EH (cell line): ENCODE measurements at regions not wholly inside any gene's neighbourhood (a gene's known extent, or its start where the extent isn't known, plus 50 kb on each side); places are given as distances from the start of the nearest gene placed in this dataset.
"Not testable (repeated sequence)": the region's sequence is repeated elsewhere in the genome, so short reads cannot be mapped to it uniquely, and the experiment has no call there.

Source experiments
- DNase-seq: peaks from one replicate; pipeline ENCODE4 v3.0.0-alpha.2; 2015; ENCODE audit warnings: low read depth

DNA sequence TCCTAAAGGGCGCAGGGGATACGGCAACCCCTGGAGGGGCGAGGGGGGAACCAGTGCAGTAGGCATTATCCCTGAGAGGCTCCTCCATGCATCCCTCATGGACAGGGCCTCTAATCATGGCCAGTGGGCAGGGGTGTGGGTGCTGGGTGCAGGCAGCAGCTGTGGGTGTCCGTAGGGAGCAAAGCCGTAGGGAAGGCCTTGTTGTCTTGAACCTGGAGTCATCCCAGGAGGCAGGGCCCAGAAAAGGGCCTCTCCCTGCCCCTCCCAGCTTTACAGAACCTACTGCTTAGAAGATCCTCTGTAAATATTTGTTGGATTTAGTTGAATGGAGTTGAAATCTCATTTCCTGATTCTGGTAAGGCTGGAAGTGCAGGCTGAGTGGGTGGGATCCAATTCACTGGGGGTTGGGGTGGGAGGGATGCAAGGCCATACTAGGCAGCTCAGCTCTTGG lies 207.0 kb upstream of the HAAO start:
- DNase-seq: no peak

DNA sequence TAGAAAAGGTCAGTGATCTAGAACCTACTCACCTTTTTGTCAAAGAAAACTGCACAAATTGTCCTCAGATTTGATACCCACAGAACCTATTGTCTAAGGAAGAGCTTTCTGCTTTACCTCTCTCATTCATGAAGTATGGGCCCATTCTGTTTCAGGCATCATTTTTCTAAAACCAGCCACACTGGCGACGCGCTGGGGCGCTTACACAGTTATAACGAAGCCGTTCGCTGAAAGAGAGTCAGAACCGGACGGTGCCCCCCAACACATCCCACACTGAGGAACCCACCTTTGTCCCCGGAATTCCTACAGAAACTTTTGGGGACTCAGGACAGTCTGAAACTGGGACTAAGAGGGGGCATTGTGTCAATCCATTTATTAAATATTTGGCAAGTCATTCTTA lies 206.3 kb upstream of the HAAO start:
- DNase-seq: no peak

GRCh38 chr2:42996528-42996927 lies 204.1 kb upstream of the HAAO start:
- DNase-seq: no peak

DNA sequence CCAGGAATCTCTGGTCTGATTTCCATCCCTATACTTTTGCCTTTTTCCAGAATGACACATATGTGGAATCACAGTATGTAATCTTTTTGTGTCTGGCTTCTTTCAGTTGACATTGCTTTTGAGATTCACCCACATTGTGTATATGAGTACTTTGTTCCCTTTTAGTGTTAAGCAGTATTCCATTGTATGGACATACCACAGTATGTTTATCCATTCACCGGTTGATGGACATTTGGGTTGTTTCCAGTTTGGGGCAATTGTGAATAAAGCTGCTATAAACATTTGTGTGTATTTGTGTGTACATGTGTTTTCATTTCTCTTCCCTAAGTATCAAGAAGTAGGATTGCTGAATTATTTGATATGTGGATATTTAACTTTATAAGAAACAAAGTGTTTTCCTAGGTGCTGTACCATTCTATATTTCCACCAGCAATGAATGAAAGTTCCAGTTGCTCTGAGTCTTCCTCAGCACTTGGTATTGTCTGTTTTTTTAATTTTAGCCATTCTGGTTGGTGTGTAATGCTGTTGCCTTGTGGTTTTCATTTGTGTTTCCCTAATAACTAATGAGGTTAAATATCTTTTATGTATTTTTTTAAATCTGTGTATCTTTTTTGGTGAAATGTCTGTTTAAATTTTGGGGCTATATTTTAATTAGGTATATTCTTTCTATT lies 203.5 kb upstream of the HAAO start:
- no peak for DNase-seq

- DNase-seq: not testable (repeated sequence)
Measured at GRCh38 chr2:42989283-42990081, 197.1 kb upstream of the HAAO start.

GRCh38 chr2:42988055-42988454 lies 195.7 kb upstream of the HAAO start:
- not testable (repeated sequence) for DNase-seq

DNA sequence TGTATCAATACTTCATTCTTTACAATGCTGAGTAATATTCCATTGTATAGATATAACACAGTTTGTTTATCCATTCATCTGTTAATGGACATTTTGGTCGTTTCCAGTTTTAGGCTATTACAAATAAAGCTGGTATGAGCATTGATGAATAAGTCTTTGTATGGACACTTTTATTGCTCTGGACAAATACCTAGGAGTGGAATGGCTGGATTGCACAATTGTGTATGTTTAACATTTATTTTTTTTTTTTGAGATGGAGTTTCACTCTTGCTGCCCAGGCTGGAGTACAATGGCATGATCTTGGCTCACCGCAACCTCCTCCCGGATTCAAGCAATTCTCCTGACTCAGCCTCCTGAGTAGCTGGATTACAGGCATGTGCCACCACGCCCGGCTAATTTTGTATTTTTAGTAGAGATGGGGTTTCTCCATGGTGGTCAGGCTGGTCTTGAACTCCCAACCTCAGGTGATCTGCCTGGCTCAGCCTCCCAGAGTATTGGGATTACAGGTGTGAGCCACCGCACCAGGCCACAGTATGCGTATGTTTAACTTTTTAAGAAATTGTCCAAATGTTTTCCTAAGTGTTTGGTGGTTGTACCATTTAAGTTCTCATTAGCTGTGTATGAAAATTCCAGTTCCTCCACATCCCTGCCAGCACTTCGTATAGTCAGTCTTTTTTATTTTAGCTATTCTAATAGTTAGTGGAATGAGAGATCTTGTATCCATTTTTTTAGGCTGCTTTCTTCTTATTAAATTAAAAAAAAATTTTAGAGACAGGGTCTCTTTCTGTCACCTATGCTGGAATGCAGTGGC lies 194.9 kb upstream of the HAAO start:
- DNase-seq: peak; percentile 88

DNA sequence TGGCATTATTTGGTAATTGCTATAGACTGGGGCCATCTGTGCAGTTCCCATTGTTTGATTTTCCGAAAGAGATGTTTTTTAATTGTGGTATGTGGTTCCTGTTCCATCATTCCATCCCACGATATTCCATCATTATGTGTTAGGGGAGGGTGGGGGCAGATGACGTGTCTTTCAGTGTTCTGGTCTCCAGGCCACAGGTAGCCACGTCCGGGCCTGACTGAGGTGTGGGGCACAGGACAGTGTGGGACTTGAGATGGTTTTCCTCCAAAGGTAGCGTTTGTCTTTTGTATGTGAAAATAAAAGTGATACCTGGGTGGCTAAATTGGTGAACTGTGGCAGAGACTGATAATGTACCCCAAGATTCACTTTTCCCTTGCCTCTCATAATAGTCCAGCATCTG lies 192.2 kb upstream of the HAAO start:
- DNase-seq: no peak

DNA sequence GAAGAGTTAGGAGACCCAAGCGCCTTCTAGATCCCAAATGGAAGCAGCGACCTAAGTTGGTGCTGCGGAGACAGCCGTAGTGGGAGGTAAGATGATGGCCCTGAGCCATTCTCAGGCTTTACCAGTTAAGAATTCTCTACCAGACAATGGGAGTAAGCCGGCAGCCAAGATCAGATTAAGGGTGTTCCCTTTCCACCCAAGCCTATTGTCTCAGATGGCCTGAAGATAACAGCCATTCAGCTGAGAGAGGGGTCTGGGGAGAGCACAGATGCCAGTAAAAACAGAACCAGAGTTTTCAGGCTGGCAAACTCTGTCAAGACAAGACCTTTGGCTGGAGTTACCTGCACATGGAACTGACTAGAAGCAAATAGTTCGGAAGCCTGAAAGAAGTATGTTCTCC lies 191.7 kb upstream of the HAAO start:
- no peak for DNase-seq

- no peak for DNase-seq
Measured at GRCh38 chr2:42980764-42981416, 188.5 kb upstream of the HAAO start.

DNA sequence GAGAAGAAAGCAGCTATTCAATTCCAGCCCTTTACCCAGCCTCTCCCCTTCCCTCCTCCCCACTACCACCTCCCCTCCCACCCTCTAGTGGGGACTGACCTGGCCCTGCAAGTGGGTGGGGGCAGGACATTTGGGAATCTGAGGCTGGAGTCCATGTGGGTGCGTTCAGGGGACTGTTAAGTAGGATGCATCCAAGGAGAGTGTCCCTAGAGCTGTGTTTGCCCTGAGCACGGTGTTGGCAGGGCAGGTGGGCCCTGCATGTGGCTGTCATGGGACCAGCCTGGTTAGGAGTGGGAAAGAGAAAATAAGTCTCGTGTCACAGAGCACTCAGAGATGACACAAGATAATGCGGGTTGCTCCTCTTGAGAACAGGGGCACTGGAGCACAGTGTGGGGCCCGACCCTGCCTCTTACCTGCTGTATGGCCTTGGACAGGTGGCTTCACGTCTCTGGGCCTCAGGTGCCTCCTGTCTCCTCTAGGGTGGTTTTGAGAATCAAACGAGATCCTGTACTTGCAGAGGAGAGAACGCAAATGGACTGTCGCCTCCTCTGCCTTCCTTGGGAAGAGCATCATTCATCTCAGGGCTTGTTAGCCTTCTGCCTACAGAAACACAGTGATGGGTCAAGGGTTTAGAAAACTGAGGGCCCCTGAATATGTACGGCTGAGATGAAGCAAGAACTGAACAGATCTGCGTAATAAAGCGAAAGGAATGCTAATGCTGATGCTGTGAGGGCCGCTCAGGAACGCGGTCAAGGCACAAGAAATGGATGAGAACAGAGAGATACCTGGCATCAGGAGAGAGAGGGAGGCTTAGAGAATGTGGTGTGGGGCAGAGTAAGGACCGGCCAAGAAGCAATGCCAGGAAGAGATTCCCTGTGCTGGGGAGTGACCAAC lies 187.7 kb upstream of the HAAO start:
- DNase-seq: no peak

DNA sequence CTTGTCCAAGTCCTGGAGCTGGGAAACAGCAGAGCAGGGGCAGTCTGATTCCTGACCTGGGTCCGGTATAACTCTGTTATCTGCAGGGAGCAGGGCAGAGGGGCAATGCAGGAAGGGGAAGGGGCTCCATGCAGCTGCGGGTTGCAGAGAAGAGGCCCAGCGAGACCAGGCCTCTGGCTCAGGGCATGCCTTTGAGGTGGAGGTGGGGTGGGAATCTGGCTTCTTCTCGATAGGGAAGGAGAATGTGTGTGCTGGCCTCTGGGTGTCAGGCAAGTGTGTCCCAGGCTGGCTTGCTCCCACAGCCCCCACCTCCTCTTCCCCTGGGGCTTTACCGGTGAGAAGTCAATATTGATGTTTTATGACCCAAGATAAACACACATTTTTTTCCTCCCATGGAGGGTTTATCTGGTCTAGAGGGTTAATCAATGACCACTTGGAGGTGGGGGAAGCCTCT lies 187.1 kb upstream of the HAAO start:
- DNase-seq: no peak

DNA sequence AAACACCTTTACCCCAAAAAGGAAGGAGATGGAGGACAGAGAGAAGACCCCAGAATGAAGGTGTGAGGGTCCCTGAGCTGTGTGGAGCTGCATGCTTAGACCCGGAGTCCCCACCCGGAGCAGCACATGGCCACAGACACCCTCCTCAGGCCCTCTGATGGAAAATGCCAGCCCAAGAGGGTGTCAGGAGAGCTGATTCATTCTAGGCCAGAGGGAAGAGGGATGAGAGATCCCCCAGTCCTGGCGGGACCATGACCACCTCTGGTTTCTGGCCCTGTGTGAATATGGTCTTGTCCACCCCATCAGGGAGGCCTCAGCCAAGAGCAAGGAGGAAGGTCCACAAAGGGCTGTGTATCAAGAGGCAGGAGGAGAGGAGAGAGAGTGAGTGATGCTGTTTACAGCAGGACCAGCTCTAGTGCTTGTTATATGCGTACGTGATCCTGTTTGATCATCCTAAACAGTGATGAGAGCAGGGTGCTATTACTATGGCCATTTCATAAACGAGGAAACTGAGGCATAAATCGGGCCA lies 186.6 kb upstream of the HAAO start:
- DNase-seq: no peak

DNA sequence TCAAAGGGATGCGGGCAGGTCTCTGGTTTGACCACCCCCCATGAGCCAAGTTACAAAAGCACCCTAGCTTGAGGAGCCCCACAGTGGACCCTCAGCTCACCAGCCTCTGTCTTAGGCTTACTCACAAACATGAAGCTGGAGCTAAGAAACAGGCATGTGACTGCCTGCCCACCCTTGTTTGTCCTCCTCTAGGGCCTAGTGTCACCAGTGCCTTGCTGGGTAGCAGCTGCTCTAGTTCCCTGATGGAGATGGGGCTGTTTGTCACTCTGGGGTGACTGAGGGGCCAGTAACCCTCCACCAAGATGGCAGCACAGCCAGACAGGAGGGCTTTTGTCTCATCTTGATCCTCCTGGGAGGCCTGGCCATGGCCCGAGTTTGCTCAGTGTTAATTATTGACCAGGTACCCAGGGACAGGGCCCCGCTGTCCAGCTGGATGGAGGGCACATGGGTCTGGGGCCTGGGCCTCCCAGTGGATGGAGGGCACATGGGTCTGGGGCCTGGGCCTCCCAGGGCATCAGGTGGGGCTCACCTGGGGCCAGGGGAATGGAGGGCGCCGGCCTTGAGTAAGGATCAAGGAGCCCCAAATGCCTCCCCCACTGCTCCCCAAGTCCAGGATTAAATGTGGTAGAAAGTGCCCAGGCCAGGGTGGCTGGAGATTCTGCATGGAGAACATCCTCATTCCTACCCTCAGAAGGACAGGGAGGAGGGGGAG lies 185.9 kb upstream of the HAAO start:
- no peak for DNase-seq

DNA sequence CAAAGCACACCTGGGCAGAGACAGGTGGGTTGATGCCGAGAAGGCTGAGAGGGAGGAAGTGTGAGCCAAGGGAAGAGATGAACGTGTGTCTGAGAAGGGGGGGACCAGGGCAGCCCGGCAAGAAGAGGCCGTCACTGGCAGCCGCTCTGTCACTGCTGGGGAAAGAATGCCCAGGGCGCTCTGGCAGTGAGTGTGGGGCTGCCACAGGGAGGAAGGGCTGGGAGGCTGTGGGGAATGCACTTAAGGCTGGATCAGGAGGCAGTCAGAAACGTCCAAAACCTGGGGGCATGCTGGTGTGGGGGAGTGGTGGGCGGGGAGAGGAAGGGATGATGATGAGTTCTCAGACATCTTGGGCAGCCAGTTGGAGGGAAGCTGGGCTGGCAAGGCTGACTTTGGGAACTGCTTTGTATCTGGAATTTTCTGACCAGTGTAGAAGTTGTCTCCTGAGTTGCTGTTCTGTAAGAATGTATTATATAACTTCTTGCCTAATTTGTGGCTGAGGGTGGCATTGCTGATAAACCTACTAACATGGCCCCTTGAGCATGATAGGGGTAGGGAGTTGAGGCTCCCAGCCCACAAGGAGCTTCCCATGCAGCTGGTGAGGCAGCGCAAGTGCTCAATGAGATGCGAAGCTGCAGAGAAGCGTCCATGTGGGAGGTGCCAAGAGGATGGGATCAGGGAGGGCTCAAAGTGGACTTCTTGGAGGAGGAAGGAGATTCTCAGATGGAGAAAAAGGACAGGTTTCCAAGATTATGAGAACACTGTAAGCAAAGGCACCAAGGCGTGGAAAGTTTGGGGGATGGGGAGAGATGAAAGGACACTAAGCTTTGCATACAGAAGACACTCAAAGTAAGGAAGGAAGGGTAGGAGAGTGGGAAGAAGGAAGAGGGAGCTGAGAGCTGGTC lies 185.1 kb upstream of the HAAO start:
- no peak for DNase-seq

GRCh38 chr2:42976351-42976750 lies 184.0 kb upstream of the HAAO start:
- DNase-seq: no peak

DNA sequence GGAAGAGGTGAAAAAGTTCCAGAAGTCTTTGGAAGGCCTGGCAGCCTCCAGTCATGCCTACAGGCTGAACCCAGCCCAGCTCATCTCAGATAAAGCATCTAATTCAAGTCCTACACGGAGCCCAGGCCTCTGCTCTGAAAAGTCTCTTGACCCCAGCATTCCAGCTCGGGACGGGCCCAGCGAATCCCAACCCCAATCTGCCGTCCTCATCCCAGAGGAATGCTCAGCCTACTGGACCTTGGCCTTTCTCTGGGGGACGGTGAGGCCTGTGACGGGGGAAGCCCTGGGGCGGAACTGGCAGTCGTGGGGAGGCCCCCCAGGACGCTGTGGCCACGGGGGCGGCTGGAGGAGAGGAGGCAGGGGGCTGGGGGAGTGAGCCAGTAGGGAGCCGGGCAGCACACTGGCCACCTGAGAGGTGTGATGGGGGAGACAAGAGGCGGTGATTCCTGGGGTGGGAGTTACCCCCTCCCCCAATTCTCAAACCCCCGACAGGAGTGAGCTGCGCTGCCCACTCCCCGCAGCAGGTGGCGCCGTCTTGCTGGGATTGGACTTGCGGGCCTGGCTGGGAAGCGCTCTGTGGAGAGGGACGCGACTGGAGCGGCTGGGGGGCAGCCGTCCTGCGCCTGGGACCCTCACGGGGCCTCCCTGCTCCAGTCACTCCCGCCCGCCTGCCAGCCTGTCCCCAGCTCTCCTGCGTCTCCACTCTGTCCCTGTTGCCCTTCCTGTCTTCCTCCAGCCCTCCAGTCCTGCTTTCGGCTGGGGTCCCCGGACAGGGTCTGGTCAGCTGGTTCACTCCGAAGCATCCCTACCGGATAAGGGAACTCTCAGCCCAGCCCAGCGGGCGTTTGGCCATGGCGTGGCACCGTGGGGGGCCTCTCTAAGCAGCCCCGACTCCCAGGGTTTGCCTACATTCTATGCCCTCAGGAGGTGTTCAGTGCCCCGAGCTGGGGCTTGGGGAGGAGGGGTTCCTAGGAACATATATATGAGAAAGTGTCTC lies 182.6 kb upstream of the HAAO start:
- DNase-seq: peak; percentile 91

DNA sequence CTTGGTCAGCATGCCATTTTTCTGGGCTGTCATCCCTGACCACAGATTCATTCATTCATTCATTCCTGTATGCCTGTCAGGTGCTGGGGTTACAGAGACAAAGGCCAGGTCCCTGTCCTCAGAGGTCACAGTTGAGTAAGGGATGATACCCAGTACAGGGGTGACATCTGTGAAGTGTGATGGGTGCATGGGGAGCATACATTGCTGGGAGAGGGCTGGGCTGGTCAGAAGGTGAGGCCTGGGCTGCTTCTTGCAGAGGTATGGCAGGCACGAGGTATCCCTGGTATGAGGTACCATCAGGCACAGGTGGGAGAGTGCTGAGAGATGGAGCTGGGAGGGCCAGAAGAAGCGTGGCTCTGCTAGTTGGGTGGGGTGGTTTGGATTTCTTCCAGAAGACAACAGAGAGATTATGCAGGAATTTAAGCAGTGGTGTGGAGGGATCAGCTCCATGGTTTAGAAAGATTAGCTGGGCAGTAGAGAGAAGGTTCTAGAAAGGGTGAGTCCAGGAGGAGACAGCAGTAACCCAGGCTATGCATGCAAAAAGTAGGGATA lies 181.9 kb upstream of the HAAO start:
- DNase-seq: no peak
